ENCODE measurements at regions not wholly inside any gene's neighbourhood (a gene's known extent, or its start where the extent isn't known, plus 50 kb on each side); places are given as distances from the start of the nearest gene placed in this dataset.
"Not testable (repeated sequence)": the region's sequence is repeated elsewhere in the genome, so short reads cannot be mapped to it uniquely, and the experiment has no call there.

GRCh38 chr5:142208777-142209312, 100.3 kb downstream of the NDFIP1 start:
- no peak overlapping the region for H3K4me3 Mint-ChIP-seq
- no peak overlapping the region for H3K27ac Mint-ChIP-seq
- H3K4me1 Mint-ChIP-seq = no peaks in the 10 kb centered on the region
- H3K36me3 Mint-ChIP-seq (ENCODE audit: low read depth) = no peaks in the 10 kb centered on the region
- H3K9me3 Mint-ChIP-seq = no peaks in the 10 kb centered on the region
- H3K27me3 Mint-ChIP-seq (ENCODE audit: low read depth) = peaks cover 16% of the 10 kb centered on the region
- no peak for TF ChIP-seq CTCF (IDR thresholded peaks at IDR 0.05; ENCODE audit: unreplicated experiment in 3 of 3)

GRCh38 chr5:142208244-142208643, 99.7 kb downstream of the NDFIP1 start:
- H3K4me1 Mint-ChIP-seq; H3K27ac Mint-ChIP-seq; H3K36me3 Mint-ChIP-seq (ENCODE audit: low read depth); H3K9me3 Mint-ChIP-seq; H3K4me3 Mint-ChIP-seq: not testable (repeated sequence)
- H3K27me3 Mint-ChIP-seq (ENCODE audit: low read depth) = peaks cover 22% of the 10 kb centered on the region

GRCh38 chr5:142206801-142207200, 98.2 kb downstream of the NDFIP1 start:
- Mint-ChIP-seq H3K27me3 (ENCODE audit: low read depth) (peaks cover 17% of the 10 kb centered on the region), H3K4me1 (no peaks in the 10 kb centered on the region), H3K36me3 (ENCODE audit: low read depth) (no peaks in the 10 kb centered on the region), H3K9me3 (no peaks in the 10 kb centered on the region), H3K4me3 (no peak overlapping the region), H3K27ac (no peak overlapping the region)
- no peak for TF ChIP-seq CTCF (IDR thresholded peaks at IDR 0.05; ENCODE audit: unreplicated experiment in 3 of 3)

GRCh38 chr5:142204219-142204618, 95.6 kb downstream of the NDFIP1 start:
- Mint-ChIP-seq H3K4me1 (no peaks in the 10 kb centered on the region), H3K27me3 (ENCODE audit: low read depth) (peaks cover 12% of the 10 kb centered on the region), H3K36me3 (ENCODE audit: low read depth) (no peaks in the 10 kb centered on the region), H3K9me3 (no peaks in the 10 kb centered on the region), H3K27ac (no peak overlapping the region), H3K4me3 (no peak overlapping the region)
- TF ChIP-seq CTCF (IDR thresholded peaks at IDR 0.05; ENCODE audit: unreplicated experiment in 3 of 3) = no peak

All from nephron (organoid).